Fibroblast of lung (primary cell): ENCODE measurements at regions not wholly inside any gene's neighbourhood (a gene's known extent, or its start where the extent isn't known, plus 50 kb on each side); places are given as distances from the start of the nearest gene placed in this dataset.

Source experiments
- EZH2 ChIP-seq: IDR thresholded peaks from 2 replicates; pipeline ENCODE4 v1.5.1; 2012; ENCODE audit warnings: low read length, control low read depth, mild to moderate bottlenecking; ENCODE audit errors: missing control alignments
- TF ChIP-seq, protein P1 (sequence below), 2 donors: IDR thresholded peaks in 1 of 2; conservative IDR thresholded peaks in 1 of 2; 1 replicate in 1 of 2; 2 replicates in 1 of 2; pipeline ENCODE4 v1.5.1; 2011 to 2012; ENCODE audit warnings: low read length in 2 of 2, control low read depth in 1 of 2, inconsistent platforms in 1 of 2, low read depth in 1 of 2, mild to moderate bottlenecking in 1 of 2

DNA sequence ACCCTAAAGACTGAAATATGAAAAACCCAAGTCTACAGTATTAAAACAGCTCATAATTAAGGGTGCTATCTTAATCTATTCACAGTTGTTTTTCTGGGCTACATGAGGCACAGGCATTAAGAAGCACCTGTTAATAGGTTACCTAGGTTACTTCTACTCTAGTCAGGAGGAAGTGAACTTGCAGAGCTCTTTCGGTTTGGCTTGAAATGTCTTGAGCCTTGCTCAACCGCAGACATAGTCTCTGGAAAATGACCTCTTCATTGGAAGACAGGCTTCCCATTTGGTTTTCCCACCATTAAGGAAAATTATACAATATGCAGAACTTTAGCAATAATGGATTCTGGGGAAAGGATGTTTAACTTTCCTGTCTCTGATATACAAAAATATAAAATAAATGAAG, 142.3 kb upstream of the KCNJ3 start:
- no peak for TF ChIP-seq EZH2
- TF ChIP-seq, protein P1, sequence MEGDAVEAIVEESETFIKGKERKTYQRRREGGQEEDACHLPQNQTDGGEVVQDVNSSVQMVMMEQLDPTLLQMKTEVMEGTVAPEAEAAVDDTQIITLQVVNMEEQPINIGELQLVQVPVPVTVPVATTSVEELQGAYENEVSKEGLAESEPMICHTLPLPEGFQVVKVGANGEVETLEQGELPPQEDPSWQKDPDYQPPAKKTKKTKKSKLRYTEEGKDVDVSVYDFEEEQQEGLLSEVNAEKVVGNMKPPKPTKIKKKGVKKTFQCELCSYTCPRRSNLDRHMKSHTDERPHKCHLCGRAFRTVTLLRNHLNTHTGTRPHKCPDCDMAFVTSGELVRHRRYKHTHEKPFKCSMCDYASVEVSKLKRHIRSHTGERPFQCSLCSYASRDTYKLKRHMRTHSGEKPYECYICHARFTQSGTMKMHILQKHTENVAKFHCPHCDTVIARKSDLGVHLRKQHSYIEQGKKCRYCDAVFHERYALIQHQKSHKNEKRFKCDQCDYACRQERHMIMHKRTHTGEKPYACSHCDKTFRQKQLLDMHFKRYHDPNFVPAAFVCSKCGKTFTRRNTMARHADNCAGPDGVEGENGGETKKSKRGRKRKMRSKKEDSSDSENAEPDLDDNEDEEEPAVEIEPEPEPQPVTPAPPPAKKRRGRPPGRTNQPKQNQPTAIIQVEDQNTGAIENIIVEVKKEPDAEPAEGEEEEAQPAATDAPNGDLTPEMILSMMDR (conservative IDR thresholded peaks at IDR 0.05 in 1 of 2, IDR thresholded peaks at IDR 0.05 in 1 of 2; ENCODE audit: low read depth in 1 of 2, low read length in 2 of 2): no peak
